ENCODE measurements at regions not wholly inside any gene's neighbourhood (a gene's known extent, or its start where the extent isn't known, plus 50 kb on each side); places are given as distances from the start of the nearest gene placed in this dataset.

DNA sequence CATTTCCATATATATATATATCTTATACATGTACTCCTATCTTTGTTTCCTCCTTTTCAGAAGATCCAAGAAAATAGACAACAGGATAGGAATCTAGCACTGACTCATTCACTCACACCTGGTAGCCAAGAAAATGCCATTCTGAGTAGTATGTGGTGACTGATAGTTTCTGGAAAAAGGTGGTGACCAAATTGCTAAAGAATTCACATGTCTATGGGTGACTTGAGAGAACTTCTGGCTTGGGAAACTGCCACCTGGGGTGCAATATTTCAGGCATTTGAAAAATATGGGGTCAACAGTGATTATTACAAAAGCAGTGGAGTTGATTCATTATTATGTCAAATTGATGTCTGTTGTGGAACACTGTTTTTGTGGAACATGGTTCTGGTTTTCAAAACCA lies 605.1 kb downstream of the PCDH18 start:
- no peaks in the 10 kb centered on the region for H4K20me1 ChIP-seq (ENCODE audit: control insufficient read depth, insufficient read depth, low read length, poor library complexity, severe bottlenecking)
- no peaks in the 10 kb centered on the region for H3K79me2 ChIP-seq (ENCODE audit: control insufficient read depth, insufficient read depth, low read length)
- Mint-ChIP-seq H3K4me3 (no peak overlapping the region), H3K27me3 (no peaks in the 10 kb centered on the region), H3K4me1 (no peaks in the 10 kb centered on the region), H3K27ac (no peak overlapping the region), H3K9me3 (ENCODE audit: insufficient read depth) (no peaks in the 10 kb centered on the region)
- no peak overlapping the region for H3K9ac ChIP-seq (ENCODE audit: low read length)
- POLR2A ChIA-PET = no interaction called here
- intact Hi-C loops (cut with micrococcal nuclease) = no loop called here
- no peaks in the 10 kb centered on the region for H3K36me3 ChIP-seq (replicated peaks in 1 of 2; ENCODE audit: control extremely low read depth in 1 of 2, control insufficient read depth in 1 of 2, extremely low read depth in 1 of 2, insufficient read depth in 2 of 2, low read length in 1 of 2)
- DNase-seq (no peak), ATAC-seq (ENCODE audit: low read depth) (no peak)
- H3K27me3 ChIP-seq (replicated peaks in 1 of 4; ENCODE audit: control extremely low read depth in 1 of 4, control insufficient read depth in 3 of 4, insufficient read depth in 4 of 4, low read length in 3 of 4) = no peaks in the 10 kb centered on the region
- H3K4me1 ChIP-seq (ENCODE audit: control insufficient read depth in 2 of 2, insufficient read depth in 2 of 2, low read length in 2 of 2) = no peaks in the 10 kb centered on the region
- no peak overlapping the region for H2AFZ ChIP-seq (ENCODE audit: insufficient read depth, low read depth, low read length, poor library complexity, severe bottlenecking)
- no peak overlapping the region for H3K27ac ChIP-seq (ENCODE audit: low read length in 2 of 2)
- TF ChIP-seq, protein P1, sequence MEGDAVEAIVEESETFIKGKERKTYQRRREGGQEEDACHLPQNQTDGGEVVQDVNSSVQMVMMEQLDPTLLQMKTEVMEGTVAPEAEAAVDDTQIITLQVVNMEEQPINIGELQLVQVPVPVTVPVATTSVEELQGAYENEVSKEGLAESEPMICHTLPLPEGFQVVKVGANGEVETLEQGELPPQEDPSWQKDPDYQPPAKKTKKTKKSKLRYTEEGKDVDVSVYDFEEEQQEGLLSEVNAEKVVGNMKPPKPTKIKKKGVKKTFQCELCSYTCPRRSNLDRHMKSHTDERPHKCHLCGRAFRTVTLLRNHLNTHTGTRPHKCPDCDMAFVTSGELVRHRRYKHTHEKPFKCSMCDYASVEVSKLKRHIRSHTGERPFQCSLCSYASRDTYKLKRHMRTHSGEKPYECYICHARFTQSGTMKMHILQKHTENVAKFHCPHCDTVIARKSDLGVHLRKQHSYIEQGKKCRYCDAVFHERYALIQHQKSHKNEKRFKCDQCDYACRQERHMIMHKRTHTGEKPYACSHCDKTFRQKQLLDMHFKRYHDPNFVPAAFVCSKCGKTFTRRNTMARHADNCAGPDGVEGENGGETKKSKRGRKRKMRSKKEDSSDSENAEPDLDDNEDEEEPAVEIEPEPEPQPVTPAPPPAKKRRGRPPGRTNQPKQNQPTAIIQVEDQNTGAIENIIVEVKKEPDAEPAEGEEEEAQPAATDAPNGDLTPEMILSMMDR (IDR thresholded peaks at IDR 0.05) = no peak
- no peak for TF ChIP-seq EZH2 (IDR thresholded peaks at IDR 0.05; ENCODE audit: borderline replicate concordance, insufficient read depth, low read depth, low read length, poor library complexity, severe bottlenecking)
- peaks cover 0 to 8% (median 0%) of the 10 kb centered on the region in 3 donors for H3K9me3 ChIP-seq (ENCODE audit: control extremely low read depth in 1 of 3, control insufficient read depth in 2 of 3, insufficient read depth in 1 of 3, low read length in 2 of 3)
- CTCF ChIA-PET = no interaction called here
- no peak overlapping the region for H3K4me2 ChIP-seq (replicated peaks; ENCODE audit: low read depth, low read length, poor library complexity, severe bottlenecking)
- H3K4me3 ChIP-seq (ENCODE audit: control extremely low read depth in 1 of 5, extremely low read depth in 1 of 5, insufficient read depth in 1 of 5, low read depth in 2 of 5, low read length in 4 of 5) = no peak overlapping the region

DNA sequence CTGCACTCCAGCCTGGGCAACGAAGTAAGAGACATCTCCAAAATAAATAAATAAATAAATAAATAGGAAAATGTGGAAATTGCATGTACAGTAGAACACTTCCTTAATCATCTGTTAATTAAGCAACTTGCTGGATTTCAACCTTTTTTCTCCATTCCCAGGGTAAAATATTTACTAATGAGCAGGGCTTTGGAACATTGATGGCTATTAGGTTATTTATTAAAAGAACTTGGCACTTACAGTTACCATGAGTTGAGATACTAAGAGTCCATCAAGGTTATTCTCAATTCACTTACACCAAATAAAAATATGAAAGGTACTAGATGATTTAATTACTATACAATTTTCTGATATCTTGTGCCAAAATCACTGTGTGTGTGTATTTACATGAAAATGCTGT lies 607.1 kb downstream of the PCDH18 start:
- TF ChIP-seq, protein P1 (IDR thresholded peaks at IDR 0.05) = no peak
- TF ChIP-seq EZH2 (IDR thresholded peaks at IDR 0.05; ENCODE audit: borderline replicate concordance, insufficient read depth, low read depth, low read length, poor library complexity, severe bottlenecking) = no peak
- H3K27me3 ChIP-seq (replicated peaks in 1 of 4; ENCODE audit: control extremely low read depth in 1 of 4, control insufficient read depth in 3 of 4, insufficient read depth in 4 of 4, low read length in 3 of 4) = no peaks in the 10 kb centered on the region
- H3K4me2 ChIP-seq (replicated peaks; ENCODE audit: low read depth, low read length, poor library complexity, severe bottlenecking) = no peak overlapping the region
- DNase-seq (no peak), ATAC-seq (ENCODE audit: low read depth) (no peak)
- Mint-ChIP-seq H3K9me3 (ENCODE audit: insufficient read depth) (no peaks in the 10 kb centered on the region), H3K4me1 (no peaks in the 10 kb centered on the region), H3K27me3 (no peaks in the 10 kb centered on the region), H3K4me3 (no peak overlapping the region), H3K27ac (no peak overlapping the region)
- no peak overlapping the region for H2AFZ ChIP-seq (ENCODE audit: insufficient read depth, low read depth, low read length, poor library complexity, severe bottlenecking)
- POLR2A ChIA-PET = no interaction called here
- no peak overlapping the region for H3K4me3 ChIP-seq (ENCODE audit: control extremely low read depth in 1 of 5, extremely low read depth in 1 of 5, insufficient read depth in 1 of 5, low read depth in 2 of 5, low read length in 4 of 5)
- H3K9me3 ChIP-seq (ENCODE audit: control extremely low read depth in 1 of 3, control insufficient read depth in 2 of 3, insufficient read depth in 1 of 3, low read length in 2 of 3) = peaks cover 0 to 8% (median 0%) of the 10 kb centered on the region in 3 donors
- no peak overlapping the region for H3K27ac ChIP-seq (ENCODE audit: low read length in 2 of 2)
- H3K4me1 ChIP-seq (ENCODE audit: control insufficient read depth in 2 of 2, insufficient read depth in 2 of 2, low read length in 2 of 2) = no peaks in the 10 kb centered on the region
- no peaks in the 10 kb centered on the region for H4K20me1 ChIP-seq (ENCODE audit: control insufficient read depth, insufficient read depth, low read length, poor library complexity, severe bottlenecking)
- WGBS (ENCODE audit: insufficient coverage) = no CpG with 5 or more reads among the region's 1 CpG
- CTCF ChIA-PET = no interaction called here
- no peaks in the 10 kb centered on the region for H3K79me2 ChIP-seq (ENCODE audit: control insufficient read depth, insufficient read depth, low read length)
- H3K36me3 ChIP-seq (replicated peaks in 1 of 2; ENCODE audit: control extremely low read depth in 1 of 2, control insufficient read depth in 1 of 2, extremely low read depth in 1 of 2, insufficient read depth in 2 of 2, low read length in 1 of 2) = no peaks in the 10 kb centered on the region
- no peak overlapping the region for H3K9ac ChIP-seq (ENCODE audit: low read length)
- intact Hi-C loops (cut with micrococcal nuclease) = no loop called here
